Testis (tissue), 2 donors: ENCODE measurements at regions not wholly inside any gene's neighbourhood (a gene's known extent, or its start where the extent isn't known, plus 50 kb on each side); places are given as distances from the start of the nearest gene placed in this dataset.
"Not testable (repeated sequence)": the region's sequence is repeated elsewhere in the genome, so short reads cannot be mapped to it uniquely, and the experiment has no call there.

Experiments
- POLR2A ChIP-seq: fragments of 450-650 bp; IDR thresholded peaks from one replicate; pipeline ENCODE4 v1.6.1; 2017; ENCODE audit warnings: antibody characterized with exemption, mild to moderate bottlenecking, moderate library complexity
- TF ChIP-seq, protein P1 (sequence below), 3 experiments: fragments of 450-650 bp in 2 of 3; fragments of 200-600 bp in 1 of 3; sonication (generic) in 1 of 3; IDR thresholded peaks; one replicate each; pipeline ENCODE4 v1.5.1; 2016 to 2019; ENCODE audit warnings: antibody characterized with exemption in 3 of 3, mild to moderate bottlenecking in 2 of 3, moderate library complexity in 1 of 3

DNA sequence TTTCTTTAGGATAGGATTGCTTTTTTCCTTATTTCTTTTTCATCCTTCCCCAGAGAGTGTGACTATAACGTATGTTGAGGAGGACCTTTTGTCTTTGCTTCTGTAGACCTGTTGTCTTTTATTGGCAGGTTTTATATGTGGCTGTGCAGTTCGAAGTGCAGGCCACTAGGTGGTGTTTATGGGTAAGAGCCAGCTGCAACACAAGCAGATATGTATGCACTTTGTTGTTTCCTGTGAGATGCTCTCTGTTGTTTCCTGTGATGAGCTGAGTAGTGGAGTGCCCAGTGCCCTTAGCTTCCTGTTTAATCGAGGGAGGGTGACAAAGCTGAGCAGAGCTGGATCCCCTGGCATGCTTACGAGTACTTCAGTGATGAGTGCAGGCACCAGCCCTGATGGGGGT is 50.0 kb upstream of the TGIF2LX start:
- TF ChIP-seq, protein P1, sequence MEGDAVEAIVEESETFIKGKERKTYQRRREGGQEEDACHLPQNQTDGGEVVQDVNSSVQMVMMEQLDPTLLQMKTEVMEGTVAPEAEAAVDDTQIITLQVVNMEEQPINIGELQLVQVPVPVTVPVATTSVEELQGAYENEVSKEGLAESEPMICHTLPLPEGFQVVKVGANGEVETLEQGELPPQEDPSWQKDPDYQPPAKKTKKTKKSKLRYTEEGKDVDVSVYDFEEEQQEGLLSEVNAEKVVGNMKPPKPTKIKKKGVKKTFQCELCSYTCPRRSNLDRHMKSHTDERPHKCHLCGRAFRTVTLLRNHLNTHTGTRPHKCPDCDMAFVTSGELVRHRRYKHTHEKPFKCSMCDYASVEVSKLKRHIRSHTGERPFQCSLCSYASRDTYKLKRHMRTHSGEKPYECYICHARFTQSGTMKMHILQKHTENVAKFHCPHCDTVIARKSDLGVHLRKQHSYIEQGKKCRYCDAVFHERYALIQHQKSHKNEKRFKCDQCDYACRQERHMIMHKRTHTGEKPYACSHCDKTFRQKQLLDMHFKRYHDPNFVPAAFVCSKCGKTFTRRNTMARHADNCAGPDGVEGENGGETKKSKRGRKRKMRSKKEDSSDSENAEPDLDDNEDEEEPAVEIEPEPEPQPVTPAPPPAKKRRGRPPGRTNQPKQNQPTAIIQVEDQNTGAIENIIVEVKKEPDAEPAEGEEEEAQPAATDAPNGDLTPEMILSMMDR (IDR thresholded peaks at IDR 0.05), result peak in 1 of 3 experiments; percentile 41
- not testable (repeated sequence) for TF ChIP-seq POLR2A
